GM19193 (cell line): ENCODE measurements at regions not wholly inside any gene's neighbourhood (a gene's known extent, or its start where the extent isn't known, plus 50 kb on each side); places are given as distances from the start of the nearest gene placed in this dataset.

Source experiments
- POLR2A ChIP-seq: IDR thresholded peaks from 4 replicates; pipeline ENCODE4 v1.6.1; 2011; ENCODE audit not compliant: insufficient read depth, insufficient read length; ENCODE audit errors: extremely low read depth

- TF ChIP-seq POLR2A: no peak
Observed at GRCh38 chr7:68866200-68866570, 732.1 kb upstream of the AUTS2 start.

- TF ChIP-seq POLR2A: no peak
Observed at GRCh38 chr7:68868978-68869377, 729.3 kb upstream of the AUTS2 start.

- TF ChIP-seq POLR2A: no peak
Observed at GRCh38 chr7:68873616-68874015, 724.7 kb upstream of the AUTS2 start.

- TF ChIP-seq POLR2A: no peak
Observed at GRCh38 chr7:68875857-68876256, 722.4 kb upstream of the AUTS2 start.

GRCh38 chr7:68888971-68889385, 709.3 kb upstream of the AUTS2 start:
- no peak for TF ChIP-seq POLR2A

- TF ChIP-seq POLR2A: no peak
Observed at GRCh38 chr7:68892236-68892635, 706.0 kb upstream of the AUTS2 start.

GRCh38 chr7:68893411-68893810, 704.9 kb upstream of the AUTS2 start:
- no peak for TF ChIP-seq POLR2A

- TF ChIP-seq POLR2A: no peak
Observed at GRCh38 chr7:68900096-68900495, 698.2 kb upstream of the AUTS2 start.

- TF ChIP-seq POLR2A: no peak
Observed at GRCh38 chr7:68904630-68905029, 693.6 kb upstream of the AUTS2 start.

- no peak for TF ChIP-seq POLR2A
Observed at GRCh38 chr7:68911754-68912153, 686.5 kb upstream of the AUTS2 start.

- no peak for TF ChIP-seq POLR2A
Observed at GRCh38 chr7:68914006-68914405, 684.3 kb upstream of the AUTS2 start.

- TF ChIP-seq POLR2A: no peak
Observed at GRCh38 chr7:68917041-68917651, 681.1 kb upstream of the AUTS2 start.

GRCh38 chr7:68918621-68919020, 679.7 kb upstream of the AUTS2 start:
- TF ChIP-seq POLR2A: no peak

- no peak for TF ChIP-seq POLR2A
Observed at GRCh38 chr7:68922850-68923249, 675.4 kb upstream of the AUTS2 start.

GRCh38 chr7:68925241-68925640, 673.0 kb upstream of the AUTS2 start:
- TF ChIP-seq POLR2A: no peak

- TF ChIP-seq POLR2A: no peak
Observed at GRCh38 chr7:68929781-68930261, 668.5 kb upstream of the AUTS2 start.

GRCh38 chr7:68936471-68937035, 661.7 kb upstream of the AUTS2 start:
- no peak for TF ChIP-seq POLR2A
